GM23338 (cell line): ENCODE measurements at regions not wholly inside any gene's neighbourhood (a gene's known extent, or its start where the extent isn't known, plus 50 kb on each side); places are given as distances from the start of the nearest gene placed in this dataset.
A peak's percentile ranks its signal among the peaks of the same experiment; 100 is the strongest.

Experiments
- ATAC-seq: fragments of 200-7000 bp; cut with Tn5 transposase; 3 replicates; pipeline ENCODE4 v1.9.1; 2020
- DNase-seq: peaks from one replicate; pipeline ENCODE4 v3.0.0-alpha.2; 2015; ENCODE audit warnings: low spot score
- H2AFZ ChIP-seq: fragments of 200-600 bp; sonication (generic); 2 replicates; pipeline ENCODE4 v1.8.0; 2016; ENCODE audit warnings: antibody characterized with exemption, mild to moderate bottlenecking, moderate library complexity
- H3F3A ChIP-seq: fragments of 200-600 bp; sonication (generic); replicated peaks from 2 replicates; pipeline ENCODE4 v1.8.0; 2017; ENCODE audit warnings: antibody characterized with exemption, mixed run types, low read depth
- H3K27ac ChIP-seq: fragments of 200-600 bp; sonication (generic); 2 replicates; pipeline ENCODE4 v1.6.1; 2016; ENCODE audit warnings: low read depth
- H3K27me3 ChIP-seq: fragments of 200-600 bp; sonication (generic); 2 replicates; pipeline ENCODE4 v1.8.0; 2016; ENCODE audit warnings: mild to moderate bottlenecking, mixed run types, moderate library complexity; ENCODE audit not compliant: insufficient read depth
- H3K36me3 ChIP-seq: fragments of 200-600 bp; sonication (generic); 2 replicates; pipeline ENCODE4 v1.8.0; 2016; ENCODE audit warnings: mild to moderate bottlenecking; ENCODE audit not compliant: insufficient read depth
- H3K4me1 ChIP-seq: fragments of 200-600 bp; sonication (generic); 2 replicates; pipeline ENCODE4 v1.8.0; 2016; ENCODE audit warnings: mild to moderate bottlenecking, moderate library complexity; ENCODE audit not compliant: insufficient read depth
- H3K4me2 ChIP-seq: fragments of 200-600 bp; sonication (generic); 2 replicates; pipeline ENCODE4 v1.7.1; 2017; ENCODE audit warnings: mixed run types
- H3K4me3 ChIP-seq: fragments of 200-600 bp; sonication (generic); 2 replicates; pipeline ENCODE4 v1.6.1; 2016; ENCODE audit warnings: mixed run types
- H3K79me2 ChIP-seq: fragments of 200-600 bp; sonication (generic); replicated peaks from 2 replicates; pipeline ENCODE4 v1.8.0; 2017; ENCODE audit warnings: mild to moderate bottlenecking; ENCODE audit not compliant: insufficient read depth
- H3K9me2 ChIP-seq: fragments of 200-600 bp; sonication (generic); 2 replicates; pipeline ENCODE4 v1.8.0; 2017; ENCODE audit not compliant: insufficient read depth
- H4K20me1 ChIP-seq: fragments of 200-600 bp; sonication (generic); replicated peaks from 2 replicates; pipeline ENCODE4 v1.8.0; 2017; ENCODE audit warnings: mild to moderate bottlenecking; ENCODE audit not compliant: insufficient read depth
- H3K27ac Mint-ChIP-seq: 2 replicates; pipeline ENCODE4 v1.8.0; 2020; ENCODE audit warnings: inconsistent platforms, mild to moderate bottlenecking, moderate library complexity, mixed read lengths
- H3K27me3 Mint-ChIP-seq: 3 replicates; pipeline ENCODE4 v1.8.0; 2022; ENCODE audit warnings: low read depth, mild to moderate bottlenecking, moderate library complexity, mixed read lengths, inconsistent platforms; ENCODE audit not compliant: insufficient read depth, poor library complexity
- H3K36me3 Mint-ChIP-seq: 3 replicates; pipeline ENCODE4 v1.8.0; 2021; ENCODE audit warnings: low read depth, mild to moderate bottlenecking, inconsistent platforms, moderate library complexity, mixed read lengths
- H3K4me1 Mint-ChIP-seq: 3 replicates; pipeline ENCODE4 v1.8.0; 2020; ENCODE audit warnings: mild to moderate bottlenecking, inconsistent platforms, mixed read lengths
- H3K4me3 Mint-ChIP-seq: 3 replicates; pipeline ENCODE4 v1.8.0; 2021; ENCODE audit warnings: moderate library complexity, mild to moderate bottlenecking, inconsistent platforms, mixed read lengths
- H3K9me3 Mint-ChIP-seq: 3 replicates; pipeline ENCODE4 v1.8.0; 2020; ENCODE audit warnings: moderate library complexity, mild to moderate bottlenecking, inconsistent platforms, mixed read lengths
- EZH2 ChIP-seq: fragments of 200-600 bp; sonication (generic); IDR thresholded peaks from one replicate; pipeline ENCODE4 v1.8.0; 2017; ENCODE audit warnings: antibody characterized with exemption, mild to moderate bottlenecking, low read depth; ENCODE audit not compliant: unreplicated experiment
- ZNF114 ChIP-seq: fragments of 250-450 bp; sonication (Bioruptor Pico); IDR thresholded peaks from 2 replicates; pipeline ENCODE4 v1.5.0; 2020; ENCODE audit warnings: mild to moderate bottlenecking, moderate library complexity
- ZNF331 ChIP-seq: fragments of 250-450 bp; sonication (Bioruptor Pico); IDR thresholded peaks from 2 replicates; pipeline ENCODE4 v1.5.0; 2020; ENCODE audit warnings: low read depth, mild to moderate bottlenecking, moderate library complexity
- TF ChIP-seq, protein P1 (sequence below): fragments of 250-450 bp; sonication (Bioruptor Pico); IDR thresholded peaks from 2 replicates; pipeline ENCODE4 v1.5.0; 2020; ENCODE audit warnings: mild to moderate bottlenecking, moderate library complexity

DNA sequence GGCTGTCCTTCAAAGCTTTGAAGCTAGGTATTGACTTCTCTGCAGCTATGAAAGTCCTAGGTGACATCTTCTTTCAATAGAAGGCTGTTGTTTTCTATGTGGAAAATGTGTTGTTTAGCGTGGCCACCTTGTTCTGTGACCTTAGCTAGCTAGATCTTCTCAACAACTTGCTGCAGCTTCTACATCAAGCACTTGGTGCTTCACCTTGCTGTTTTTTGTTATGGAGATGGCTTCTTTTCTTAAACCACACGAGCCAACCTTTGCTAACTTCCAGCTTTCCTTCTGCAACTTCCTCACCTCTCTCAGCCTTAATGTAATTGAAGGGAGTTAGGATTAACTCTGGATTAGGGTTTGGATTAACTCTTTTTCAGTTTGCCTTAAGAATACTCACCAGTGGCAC is 128.6 kb upstream of the MMS22L start:
- no peaks in the 10 kb centered on the region for H3K36me3 Mint-ChIP-seq
- Histone ChIP-seq H2AFZ (no peak overlapping the region), H3K27ac (no peak overlapping the region), H3K27me3 (no peaks in the 10 kb centered on the region), H3K79me2 (no peaks in the 10 kb centered on the region), H3K36me3 (no peaks in the 10 kb centered on the region), H3F3A (no peaks in the 10 kb centered on the region), H3K4me3 (no peak overlapping the region), H3K9me2 (no peaks in the 10 kb centered on the region), H3K4me1 (no peaks in the 10 kb centered on the region), H3K4me2 (no peak overlapping the region), H4K20me1 (no peaks in the 10 kb centered on the region)
- ATAC-seq (peak; percentile 36; the same call in 1 of the 3 replicates), DNase-seq (peak; percentile 35)
- TF ChIP-seq EZH2 = no peak
- TF ChIP-seq, protein P1, sequence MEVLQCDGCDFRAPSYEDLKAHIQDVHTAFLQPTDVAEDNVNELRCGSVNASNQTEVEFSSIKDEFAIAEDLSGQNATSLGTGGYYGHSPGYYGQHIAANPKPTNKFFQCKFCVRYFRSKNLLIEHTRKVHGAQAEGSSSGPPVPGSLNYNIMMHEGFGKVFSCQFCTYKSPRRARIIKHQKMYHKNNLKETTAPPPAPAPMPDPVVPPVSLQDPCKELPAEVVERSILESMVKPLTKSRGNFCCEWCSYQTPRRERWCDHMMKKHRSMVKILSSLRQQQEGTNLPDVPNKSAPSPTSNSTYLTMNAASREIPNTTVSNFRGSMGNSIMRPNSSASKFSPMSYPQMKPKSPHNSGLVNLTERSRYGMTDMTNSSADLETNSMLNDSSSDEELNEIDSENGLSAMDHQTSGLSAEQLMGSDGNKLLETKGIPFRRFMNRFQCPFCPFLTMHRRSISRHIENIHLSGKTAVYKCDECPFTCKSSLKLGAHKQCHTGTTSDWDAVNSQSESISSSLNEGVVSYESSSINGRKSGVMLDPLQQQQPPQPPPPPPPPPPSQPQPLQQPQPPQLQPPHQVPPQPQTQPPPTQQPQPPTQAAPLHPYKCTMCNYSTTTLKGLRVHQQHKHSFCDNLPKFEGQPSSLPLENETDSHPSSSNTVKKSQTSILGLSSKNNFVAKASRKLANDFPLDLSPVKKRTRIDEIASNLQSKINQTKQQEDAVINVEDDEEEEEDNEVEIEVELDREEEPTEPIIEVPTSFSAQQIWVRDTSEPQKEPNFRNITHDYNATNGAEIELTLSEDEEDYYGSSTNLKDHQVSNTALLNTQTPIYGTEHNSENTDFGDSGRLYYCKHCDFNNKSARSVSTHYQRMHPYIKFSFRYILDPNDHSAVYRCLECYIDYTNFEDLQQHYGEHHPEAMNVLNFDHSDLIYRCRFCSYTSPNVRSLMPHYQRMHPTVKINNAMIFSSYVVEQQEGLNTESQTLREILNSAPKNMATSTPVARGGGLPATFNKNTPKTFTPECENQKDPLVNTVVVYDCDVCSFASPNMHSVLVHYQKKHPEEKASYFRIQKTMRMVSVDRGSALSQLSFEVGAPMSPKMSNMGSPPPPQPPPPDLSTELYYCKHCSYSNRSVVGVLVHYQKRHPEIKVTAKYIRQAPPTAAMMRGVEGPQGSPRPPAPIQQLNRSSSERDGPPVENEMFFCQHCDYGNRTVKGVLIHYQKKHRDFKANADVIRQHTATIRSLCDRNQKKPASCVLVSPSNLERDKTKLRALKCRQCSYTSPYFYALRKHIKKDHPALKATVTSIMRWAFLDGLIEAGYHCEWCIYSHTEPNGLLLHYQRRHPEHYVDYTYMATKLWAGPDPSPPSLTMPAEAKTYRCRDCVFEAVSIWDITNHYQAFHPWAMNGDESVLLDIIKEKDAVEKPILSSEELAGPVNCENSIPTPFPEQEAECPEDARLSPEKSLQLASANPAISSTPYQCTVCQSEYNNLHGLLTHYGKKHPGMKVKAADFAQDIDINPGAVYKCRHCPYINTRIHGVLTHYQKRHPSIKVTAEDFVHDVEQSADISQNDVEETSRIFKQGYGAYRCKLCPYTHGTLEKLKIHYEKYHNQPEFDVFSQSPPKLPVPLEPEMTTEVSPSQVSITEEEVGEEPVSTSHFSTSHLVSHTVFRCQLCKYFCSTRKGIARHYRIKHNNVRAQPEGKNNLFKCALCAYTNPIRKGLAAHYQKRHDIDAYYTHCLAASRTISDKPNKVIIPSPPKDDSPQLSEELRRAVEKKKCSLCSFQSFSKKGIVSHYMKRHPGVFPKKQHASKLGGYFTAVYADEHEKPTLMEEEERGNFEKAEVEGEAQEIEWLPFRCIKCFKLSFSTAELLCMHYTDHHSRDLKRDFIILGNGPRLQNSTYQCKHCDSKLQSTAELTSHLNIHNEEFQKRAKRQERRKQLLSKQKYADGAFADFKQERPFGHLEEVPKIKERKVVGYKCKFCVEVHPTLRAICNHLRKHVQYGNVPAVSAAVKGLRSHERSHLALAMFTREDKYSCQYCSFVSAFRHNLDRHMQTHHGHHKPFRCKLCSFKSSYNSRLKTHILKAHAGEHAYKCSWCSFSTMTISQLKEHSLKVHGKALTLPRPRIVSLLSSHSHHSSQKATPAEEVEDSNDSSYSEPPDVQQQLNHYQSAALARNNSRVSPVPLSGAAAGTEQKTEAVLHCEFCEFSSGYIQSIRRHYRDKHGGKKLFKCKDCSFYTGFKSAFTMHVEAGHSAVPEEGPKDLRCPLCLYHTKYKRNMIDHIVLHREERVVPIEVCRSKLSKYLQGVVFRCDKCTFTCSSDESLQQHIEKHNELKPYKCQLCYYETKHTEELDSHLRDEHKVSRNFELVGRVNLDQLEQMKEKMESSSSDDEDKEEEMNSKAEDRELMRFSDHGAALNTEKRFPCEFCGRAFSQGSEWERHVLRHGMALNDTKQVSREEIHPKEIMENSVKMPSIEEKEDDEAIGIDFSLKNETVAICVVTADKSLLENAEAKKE (CRISPR knock-in tag) = peak; percentile 99
- H3K4me3 Mint-ChIP-seq = no peak overlapping the region
- H3K4me1 Mint-ChIP-seq = peaks cover 23% of the 10 kb centered on the region
- no peaks in the 10 kb centered on the region for H3K27me3 Mint-ChIP-seq
- H3K9me3 Mint-ChIP-seq = no peaks in the 10 kb centered on the region; the same call in 2 of the 3 replicates
- H3K27ac Mint-ChIP-seq = no peak overlapping the region

DNA sequence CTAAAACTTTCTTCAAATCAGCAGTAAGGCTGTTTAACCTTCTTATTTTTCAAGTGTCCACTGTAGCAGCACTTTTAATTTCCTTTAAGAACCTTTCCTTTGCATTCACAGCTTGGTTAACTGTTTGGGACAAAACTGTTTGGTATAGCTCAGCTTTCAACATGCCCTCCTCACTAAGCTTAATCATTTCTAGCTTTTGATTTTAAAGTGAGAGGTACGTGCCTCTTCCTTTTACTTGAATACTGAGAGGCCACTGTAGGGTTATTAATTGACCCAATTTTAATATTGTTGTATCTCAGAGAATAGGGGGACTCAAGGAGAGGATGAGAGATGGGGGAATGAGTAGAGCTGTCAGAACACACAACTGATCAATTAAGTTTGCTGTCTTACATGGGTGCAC is 129.5 kb upstream of the MMS22L start:
- no peak overlapping the region for H3K4me3 ChIP-seq
- no peak overlapping the region for H3K4me3 Mint-ChIP-seq
- H3K9me3 Mint-ChIP-seq = no peaks in the 10 kb centered on the region; the same call in 2 of the 3 replicates
- H3K27me3 ChIP-seq = no peaks in the 10 kb centered on the region
- H3K27ac ChIP-seq = no peak overlapping the region
- H3K27me3 Mint-ChIP-seq = no peaks in the 10 kb centered on the region
- no peaks in the 10 kb centered on the region for H4K20me1 ChIP-seq
- no peaks in the 10 kb centered on the region for H3K36me3 Mint-ChIP-seq
- no peaks in the 10 kb centered on the region for H3F3A ChIP-seq
- DNase-seq = no peak
- ATAC-seq = no peak
- H3K4me1 Mint-ChIP-seq = peaks cover 20% of the 10 kb centered on the region
- H3K79me2 ChIP-seq = no peaks in the 10 kb centered on the region
- H3K4me2 ChIP-seq = no peak overlapping the region
- H3K27ac Mint-ChIP-seq = no peak overlapping the region
- peak overlapping the region; percentile 0; the same call in 1 of the 2 replicates for H2AFZ ChIP-seq
- H3K9me2 ChIP-seq = no peaks in the 10 kb centered on the region
- no peaks in the 10 kb centered on the region for H3K4me1 ChIP-seq
- no peaks in the 10 kb centered on the region for H3K36me3 ChIP-seq
- TF ChIP-seq, protein P1 (CRISPR knock-in tag) = no peak
- TF ChIP-seq ZNF114 (CRISPR knock-in tag) = no peak
- no peak for TF ChIP-seq ZNF331 (CRISPR knock-in tag)
